H1 (cell line): ENCODE measurements at regions not wholly inside any gene's neighbourhood (a gene's known extent, or its start where the extent isn't known, plus 50 kb on each side); places are given as distances from the start of the nearest gene placed in this dataset.
A peak's percentile ranks its signal among the peaks of the same experiment; 100 is the strongest.

Experiments used
- CTCF ChIA-PET: fragments of 300-600 bp; sonication (Branson Sonifier 250); formaldehyde crosslinking; loops from one replicate; lab custom pipeline; 2021; ENCODE audit not compliant: partially characterized antibody; lab: Charles Lee
- POLR2A ChIA-PET: fragments of 300-600 bp; sonication (Branson Sonifier 250); formaldehyde crosslinking; loops from one replicate; lab custom pipeline; 2021; ENCODE audit warnings: inconsistent platforms; ENCODE audit not compliant: partially characterized antibody; lab: Charles Lee
- DNase-seq, 2 experiments: peaks; one replicate each; pipeline versions ENCODE4 v3.0.0 to v3.0.0-alpha.2; 2010 to 2022; ENCODE audit warnings: low spot score in 2 of 2, low read depth in 1 of 2, mixed read lengths in 1 of 2
- FAIRE-seq: peaks from 2 replicates; lab custom pipeline; 2011; peaks lifted over from hg19 to GRCh38; lab: Jason Lieb, UNC
- H2AFZ ChIP-seq: 2 replicates; pipeline ENCODE4 v1.8.1; 2012; ENCODE audit warnings: low read length, inconsistent platforms
- H2AK5ac ChIP-seq: 2 replicates; pipeline ENCODE4 v1.6.1; 2013; ENCODE audit warnings: low read depth, low read length
- H2BK120ac ChIP-seq: replicated peaks from 2 replicates; pipeline ENCODE3; 2013; ENCODE audit warnings: low read depth, low read length, inconsistent platforms
- H2BK12ac ChIP-seq: 2 replicates; pipeline ENCODE4 v1.6.1; 2013; ENCODE audit warnings: low read depth, low read length
- H2BK15ac ChIP-seq: 2 replicates; pipeline ENCODE4 v1.6.1; 2013; ENCODE audit warnings: low read length
- H2BK20ac ChIP-seq: 2 replicates; pipeline ENCODE4 v1.6.1; 2013; ENCODE audit warnings: low read length
- H2BK5ac ChIP-seq: 2 replicates; pipeline ENCODE4 v1.6.1; 2013; ENCODE audit warnings: low read depth, low read length
- H3K14ac ChIP-seq: 2 replicates; pipeline ENCODE4 v1.6.1; 2013; ENCODE audit warnings: inconsistent platforms; ENCODE audit not compliant: insufficient read length
- H3K18ac ChIP-seq: 2 replicates; pipeline ENCODE4 v1.6.1; 2013; ENCODE audit warnings: low read length; ENCODE audit errors: extremely low read depth
- H3K23ac ChIP-seq: 2 replicates; pipeline ENCODE4 v1.6.1; 2013; ENCODE audit warnings: inconsistent platforms; ENCODE audit not compliant: insufficient read length
- H3K23me2 ChIP-seq: 2 replicates; pipeline ENCODE4 v1.6.1; 2013; ENCODE audit warnings: low read depth, low read length
- H3K27ac ChIP-seq: 2 replicates; pipeline ENCODE4 v1.6.1; 2011; ENCODE audit warnings: low read depth, low read length, inconsistent platforms
- H3K27me3 ChIP-seq, 4 experiments: replicated peaks in 1 of 4; 1 replicate in 1 of 4; 2 replicates in 3 of 4; pipeline versions ENCODE4 v1.6.1 to v1.8.1; 2011 to 2013; ENCODE audit warnings: low read length in 3 of 4, mild to moderate bottlenecking in 3 of 4, inconsistent platforms in 2 of 4, mixed read lengths in 2 of 4, moderate library complexity in 1 of 4; ENCODE audit not compliant: control insufficient read depth in 3 of 4, insufficient read depth in 3 of 4; ENCODE audit errors: extremely low read depth in 1 of 4
- H3K36me3 ChIP-seq, 4 experiments: 2 replicates each; pipeline versions ENCODE4 v1.6.1 to v1.8.1; 2011 to 2013; ENCODE audit warnings: mild to moderate bottlenecking in 4 of 4, low read length in 3 of 4, moderate library complexity in 2 of 4, control low read depth in 1 of 4, inconsistent platforms in 1 of 4; ENCODE audit not compliant: insufficient read depth in 4 of 4, control insufficient read depth in 2 of 4
- H3K4ac ChIP-seq: replicated peaks from 2 replicates; pipeline ENCODE3; 2013; ENCODE audit warnings: low read length, low read depth, mixed read lengths, inconsistent platforms; ENCODE audit not compliant: insufficient read length
- H3K4me1 ChIP-seq, 4 experiments: replicated peaks in 1 of 4; 1 replicate in 1 of 4; 2 replicates in 3 of 4; pipeline versions ENCODE4 v1.6.1 to v1.8.1; 2011 to 2013; ENCODE audit warnings: low read length in 3 of 4, inconsistent platforms in 2 of 4, mixed read lengths in 1 of 4; ENCODE audit not compliant: insufficient read depth in 4 of 4, control insufficient read depth in 3 of 4
- H3K4me2 ChIP-seq, 2 experiments: 2 replicates each; pipeline versions ENCODE4 v1.6.1 to v1.8.1; 2011 to 2013; ENCODE audit warnings: low read depth in 2 of 2, low read length in 2 of 2, control low read depth in 1 of 2, inconsistent platforms in 1 of 2, mild to moderate bottlenecking in 1 of 2; ENCODE audit not compliant: insufficient read depth in 1 of 2
- H3K4me3 ChIP-seq, 4 experiments: fragments of 200-600, 300-600 bp in 1 of 4; sonication (generic), shearing (Covaris generic), sonication (Bioruptor Twin) in 1 of 4; 2 replicates each; pipeline versions ENCODE4 v1.5.1 to v1.8.1; 2011 to 2016; ENCODE audit warnings: low read length in 4 of 4, low read depth in 3 of 4, control low read depth in 2 of 4, inconsistent platforms in 2 of 4, mild to moderate bottlenecking in 2 of 4, mixed read lengths in 1 of 4, moderate library complexity in 1 of 4; ENCODE audit not compliant: insufficient read depth in 2 of 4; ENCODE audit errors: extremely low read depth in 1 of 4
- H3K56ac ChIP-seq: replicated peaks from 2 replicates; pipeline ENCODE3; 2013; ENCODE audit warnings: low read depth, mild to moderate bottlenecking, mixed read lengths, low read length, inconsistent platforms; ENCODE audit not compliant: insufficient read length
- H3K79me1 ChIP-seq: 2 replicates; pipeline ENCODE4 v1.6.1; 2013; ENCODE audit warnings: low read depth, low read length, control low read depth
- H3K79me2 ChIP-seq, 2 experiments: 2 replicates each; pipeline versions ENCODE4 v1.6.1 to v1.8.1; 2012 to 2013; ENCODE audit warnings: low read length in 2 of 2, mild to moderate bottlenecking in 2 of 2, inconsistent platforms in 1 of 2; ENCODE audit not compliant: insufficient read depth in 2 of 2, control insufficient read depth in 1 of 2
- H3K9ac ChIP-seq, 4 experiments: replicated peaks in 1 of 4; 1 replicate in 1 of 4; 2 replicates in 3 of 4; pipeline versions ENCODE4 v1.6.1 to v1.8.1; 2011 to 2013; ENCODE audit warnings: low read depth in 3 of 4, low read length in 3 of 4, control low read depth in 2 of 4, mild to moderate bottlenecking in 2 of 4, moderate library complexity in 2 of 4, inconsistent platforms in 1 of 4; ENCODE audit errors: extremely low read depth in 1 of 4
- H3K9me3 ChIP-seq, 2 experiments: 2 replicates each; pipeline versions ENCODE4 v1.6.1 to v1.8.1; 2012 to 2013; ENCODE audit warnings: mild to moderate bottlenecking in 2 of 2, moderate library complexity in 2 of 2, control low read depth in 1 of 2, inconsistent platforms in 1 of 2, low read depth in 1 of 2, low read length in 1 of 2, mixed read lengths in 1 of 2; ENCODE audit not compliant: insufficient read depth in 2 of 2
- H4K20me1 ChIP-seq, 2 experiments: replicated peaks in 1 of 2; 2 replicates each; pipeline versions ENCODE3 to v1.8.1; 2011 to 2013; ENCODE audit warnings: inconsistent platforms in 2 of 2, low read length in 2 of 2, mild to moderate bottlenecking in 1 of 2; ENCODE audit not compliant: insufficient read depth in 2 of 2, control insufficient read depth in 1 of 2
- H4K5ac ChIP-seq: 2 replicates; pipeline ENCODE4 v1.6.1; 2013; ENCODE audit warnings: low read length, low read depth, mixed read lengths, inconsistent platforms; ENCODE audit not compliant: insufficient read length
- H4K8ac ChIP-seq: 2 replicates; pipeline ENCODE4 v1.8.0; 2013; ENCODE audit warnings: mild to moderate bottlenecking, moderate library complexity, low read length, inconsistent platforms; ENCODE audit not compliant: insufficient read depth; ENCODE audit errors: extremely low read depth
- H4K91ac ChIP-seq: replicated peaks from 2 replicates; pipeline ENCODE3; 2013; ENCODE audit warnings: low read length, mixed read lengths, inconsistent platforms; ENCODE audit not compliant: insufficient read length
- ATF3 ChIP-seq: IDR thresholded peaks from 2 replicates; pipeline ENCODE4 v1.6.1; 2011; ENCODE audit warnings: low read depth, mild to moderate bottlenecking, low read length; ENCODE audit not compliant: insufficient read depth
- CBX8 ChIP-seq: fragments of 300-800, 300-1000 bp; sonication (generic); IDR thresholded peaks from 2 replicates; pipeline ENCODE4 v1.7.1; 2016; ENCODE audit warnings: low read depth, low read length, borderline replicate concordance
- CHD1 ChIP-seq: IDR thresholded peaks from 2 replicates; pipeline ENCODE4 v1.6.1; 2012; ENCODE audit warnings: low read depth, low read length, improper control_type of control experiment
- CTBP2 ChIP-seq: IDR thresholded peaks from 2 replicates; pipeline ENCODE4 v1.7.0; 2011; ENCODE audit warnings: borderline replicate concordance, mild to moderate bottlenecking, moderate library complexity, mixed read lengths, low read length; ENCODE audit not compliant: insufficient read depth, insufficient read length
- GTF2F1 ChIP-seq: IDR thresholded peaks from 2 replicates; pipeline ENCODE4 v1.6.1; 2012; ENCODE audit warnings: low read depth, low read length, improper control_type of control experiment, borderline replicate concordance
- JUN ChIP-seq: IDR thresholded peaks from 2 replicates; pipeline ENCODE4 v1.6.1; 2011; ENCODE audit warnings: low read depth, mild to moderate bottlenecking, improper control_type of control experiment, low read length
- MAFK ChIP-seq: IDR thresholded peaks from 2 replicates; pipeline ENCODE4 v1.6.1; 2012; ENCODE audit warnings: low read depth, mild to moderate bottlenecking, improper control_type of control experiment, low read length
- POLR2A ChIP-seq, 2 experiments: IDR thresholded peaks; 1 replicate in 1 of 2; 2 replicates in 1 of 2; pipeline ENCODE4 v1.6.1; 2011; ENCODE audit warnings: low read depth in 2 of 2, low read length in 2 of 2, mild to moderate bottlenecking in 2 of 2; ENCODE audit errors: control extremely low read depth in 1 of 2
- RBBP5 ChIP-seq: IDR thresholded peaks from 2 replicates; pipeline ENCODE4 v1.7.1; 2012; ENCODE audit warnings: low read depth, mild to moderate bottlenecking, inconsistent platforms, low read length, moderate library complexity, borderline replicate concordance
- SIN3A ChIP-seq, 2 experiments: IDR thresholded peaks in 1 of 2; conservative IDR thresholded peaks in 1 of 2; 2 replicates each; pipeline ENCODE4 v1.6.1; 2011 to 2012; ENCODE audit warnings: low read length in 2 of 2, improper control_type of control experiment in 1 of 2, low read depth in 1 of 2, mild to moderate bottlenecking in 1 of 2
- SUZ12 ChIP-seq: fragments of 200-600 bp; sonication (generic); IDR thresholded peaks from 2 replicates; pipeline ENCODE4 v1.6.1; 2012; ENCODE audit warnings: mild to moderate bottlenecking, inconsistent platforms, low read length, moderate library complexity, mixed read lengths
- ZNF274 ChIP-seq: IDR thresholded peaks from 2 replicates; pipeline ENCODE4 v1.7.0; 2012; ENCODE audit warnings: low read length, borderline replicate concordance; ENCODE audit errors: extremely low read depth
- WGBS, 2 experiments: shearing (Covaris generic) in 1 of 2; methylation state at CpG; one replicate each; pipeline versions ENCODE4 v1.1.6 to v1.1.7; 2013 to 2015; ENCODE audit warnings: low lambda C conversion rate in 2 of 2, mixed read lengths in 2 of 2, inconsistent platforms in 1 of 2, low coverage in 1 of 2, missing lambda C conversion rate in 1 of 2; ENCODE audit not compliant: insufficient replicate concordance in 2 of 2, insufficient coverage in 1 of 2, insufficient read length in 1 of 2; ENCODE audit errors: extremely low coverage in 1 of 2, missing lambda C conversion rate in 1 of 2; 5-methylcytosine and 5-hydroxymethylcytosine counted together

GRCh38 chr2:217746808-217747207, 256.0 kb downstream of the TNS1 start:
- POLR2A ChIA-PET: no interaction called here
- no peak overlapping the region for H3K4me2 ChIP-seq
- WGBS, 2 experiments: 89% methylated on average over 3 of the region's 3 CpGs; no CpG with 5 or more reads in 1 of the 2 experiments

More at GRCh38 chr2:217746808-217747207, 256.0 kb downstream of the TNS1 start:
- DNase-seq (peak in 1 of 2 experiments; percentile 20), FAIRE-seq (no peak)
- no peak overlapping the region for H2BK12ac ChIP-seq
- no peaks in the 10 kb centered on the region for H3K36me3 ChIP-seq
- no peak overlapping the region for H3K14ac ChIP-seq
- no peak overlapping the region for H2AFZ ChIP-seq
- H3K23ac ChIP-seq: no peak overlapping the region
- no peak overlapping the region for H2BK120ac ChIP-seq
- no peaks in the 10 kb centered on the region; the same call in 1 of the 2 replicates for H3K23me2 ChIP-seq
- no peak overlapping the region for H2AK5ac ChIP-seq
- no peak overlapping the region for H3K4me3 ChIP-seq
- H4K20me1 ChIP-seq: no peaks in the 10 kb centered on the region
- no peak overlapping the region for H4K91ac ChIP-seq
- H3K4ac ChIP-seq: no peak overlapping the region
- no peaks in the 10 kb centered on the region for H3K79me1 ChIP-seq
- no peaks in the 10 kb centered on the region for H3K4me1 ChIP-seq
- CTCF ChIA-PET: interaction anchor here (0.6 kb wide), 2 partner anchors 615 to 1733 kb away, joined by 3 to 4 read pairs; partner anchors contain the start of gene MREG
- no peak overlapping the region for H3K56ac ChIP-seq
- H3K9ac ChIP-seq: no peak overlapping the region
- H3K27ac ChIP-seq: no peak overlapping the region
- TF ChIP-seq POLR2A (IDR thresholded peaks at IDR 0.05; ENCODE audit: control extremely low read depth in 1 of 2, low read depth in 2 of 2, low read length in 2 of 2): no peak
- TF ChIP-seq SIN3A (conservative IDR thresholded peaks at IDR 0.05 in 1 of 2, IDR thresholded peaks at IDR 0.05 in 1 of 2; ENCODE audit: low read depth in 1 of 2, low read length in 2 of 2): no peak
- TF ChIP-seq ZNF274: no peak
- TF ChIP-seq JUN: no peak
- TF ChIP-seq MAFK: no peak
- no peak for TF ChIP-seq CTBP2
- no peak for TF ChIP-seq SUZ12
- no peak for TF ChIP-seq ATF3
- no peak for TF ChIP-seq RBBP5
- TF ChIP-seq GTF2F1: no peak
- TF ChIP-seq CHD1: no peak
- no peak for TF ChIP-seq CBX8
- no peak overlapping the region for H3K18ac ChIP-seq
- H2BK5ac ChIP-seq: no peak overlapping the region
- H3K9me3 ChIP-seq: no peaks in the 10 kb centered on the region
- no peaks in the 10 kb centered on the region; a peak in 2 of 7 replicates for H3K27me3 ChIP-seq
- no peak overlapping the region for H4K8ac ChIP-seq
- H4K5ac ChIP-seq: no peak overlapping the region
- H2BK20ac ChIP-seq: no peak overlapping the region
- no peak overlapping the region for H2BK15ac ChIP-seq
- H3K79me2 ChIP-seq: no peaks in the 10 kb centered on the region
